T-helper 9 cell (primary cell): ENCODE measurements at regions not wholly inside any gene's neighbourhood (a gene's known extent, or its start where the extent isn't known, plus 50 kb on each side); places are given as distances from the start of the nearest gene placed in this dataset.
"Not testable (repeated sequence)": the region's sequence is repeated elsewhere in the genome, so short reads cannot be mapped to it uniquely, and the experiment has no call there.

Experiments
- DNase-seq: peaks from one replicate; pipeline ENCODE4 v3.0.0-alpha.2; 2020

- no peak for DNase-seq
Measured at GRCh38 chr1:112855152-112855828, 100.7 kb downstream of the SLC16A1 start.

- DNase-seq = not testable (repeated sequence)
Measured at GRCh38 chr1:112854368-112854984, 101.5 kb downstream of the SLC16A1 start.

GRCh38 chr1:112853915-112854314, 102.1 kb downstream of the SLC16A1 start:
- not testable (repeated sequence) for DNase-seq

GRCh38 chr1:112852934-112853333, 103.1 kb downstream of the SLC16A1 start:
- no peak for DNase-seq

- no peak for DNase-seq
Measured at GRCh38 chr1:112852276-112852675, 103.7 kb downstream of the SLC16A1 start.

GRCh38 chr1:112850034-112850757, 105.8 kb downstream of the SLC16A1 start:
- no peak for DNase-seq

GRCh38 chr1:112849425-112850033, 106.5 kb downstream of the SLC16A1 start:
- no peak for DNase-seq

- DNase-seq = no peak
Measured at GRCh38 chr1:112841825-112842224, 114.2 kb downstream of the SLC16A1 start.

GRCh38 chr1:112840631-112841624, 115.1 kb downstream of the SLC16A1 start:
- no peak for DNase-seq

GRCh38 chr1:112836642-112837041, 119.4 kb downstream of the SLC16A1 start:
- DNase-seq = no peak

- no peak for DNase-seq
Measured at GRCh38 chr1:112833806-112834205, 118.7 kb upstream of the PPM1J start.

GRCh38 chr1:112832259-112832658, 117.1 kb upstream of the PPM1J start:
- not testable (repeated sequence) for DNase-seq

GRCh38 chr1:112829691-112830090, 114.6 kb upstream of the PPM1J start:
- not testable (repeated sequence) for DNase-seq

GRCh38 chr1:112828716-112829115, 113.6 kb upstream of the PPM1J start:
- no peak for DNase-seq

GRCh38 chr1:112827391-112827790, 112.3 kb upstream of the PPM1J start:
- DNase-seq = not testable (repeated sequence)

- no peak for DNase-seq
Measured at GRCh38 chr1:112826217-112826944, 111.2 kb upstream of the PPM1J start.

GRCh38 chr1:112825563-112826216, 110.6 kb upstream of the PPM1J start:
- DNase-seq = not testable (repeated sequence)

- not testable (repeated sequence) for DNase-seq
Measured at GRCh38 chr1:112825075-112825474, 109.9 kb upstream of the PPM1J start.

GRCh38 chr1:112821307-112822063, 106.4 kb upstream of the PPM1J start:
- DNase-seq = not testable (repeated sequence)
